ENCODE measurements at regions not wholly inside any gene's neighbourhood (a gene's known extent, or its start where the extent isn't known, plus 50 kb on each side); places are given as distances from the start of the nearest gene placed in this dataset.

GRCh38 chr7:26511866-26512265 lies 220.2 kb downstream of the SNX10 start:
- H3K36me3 ChIP-seq (ENCODE audit: control insufficient read depth, insufficient read depth, low read length) = no peaks in the 10 kb centered on the region
- no peak for FAIRE-seq
- H2AFZ ChIP-seq (ENCODE audit: low read depth, low read length) = 0 out of 2 replicates have a peak overlapping the region, but pooled peaks have one; percentile 38
- no peak overlapping the region for H3K4me3 ChIP-seq
- ChIA-PET CTCF (ENCODE audit: low intra/inter-chr PET ratio) (no interaction called here), POLR2A (no interaction called here)
- no peaks in the 10 kb centered on the region for H3K9me3 ChIP-seq (replicated peaks; ENCODE audit: control insufficient read depth, insufficient read depth, low read depth, low read length)
- H3K4me1 ChIP-seq (replicated peaks in 1 of 2; ENCODE audit: control insufficient read depth in 2 of 2, insufficient read depth in 2 of 2, low read length in 2 of 2) = peaks cover 23 to 31% of the 10 kb centered on the region in 2 experiments
- peaks cover 11 to 12% of the 10 kb centered on the region in 2 experiments; a peak in 4 of 5 replicates for H3K27me3 ChIP-seq (ENCODE audit: control insufficient read depth in 2 of 2, insufficient read depth in 2 of 2, low read length in 2 of 2)
- 12% methylated on average over 6 of the region's 6 CpGs for WGBS (ENCODE audit: insufficient coverage, low coverage, missing lambda C conversion rate)
- H3K4me2 ChIP-seq (ENCODE audit: insufficient read depth, low read length) = no peak overlapping the region
- in situ Hi-C loops (cut with MboI) (loop anchor here (25.0 kb wide), 2 partner anchors 625 to 650 kb away; partner anchors contain the start of genes HOXA10, HOXA3, HOXA7 and HOXA9), intact Hi-C loops (cut with micrococcal nuclease) (no loop called here)
- no peaks in the 10 kb centered on the region for H3K79me2 ChIP-seq (ENCODE audit: control insufficient read depth, insufficient read depth, low read length)
- BruUV-seq (replicated peaks) = no TSS peak
- no peak overlapping the region for H3K9ac ChIP-seq (ENCODE audit: insufficient read depth in 1 of 2, low read depth in 2 of 2, low read length in 2 of 2)
- no peaks in the 10 kb centered on the region for H3K9me1 ChIP-seq (ENCODE audit: control insufficient read depth, insufficient read depth, low read length)
- no peak for DNase-seq (ENCODE audit: extremely low read depth in 1 of 4, low spot score in 3 of 4)
- ATAC-seq = no peak
- H3K27ac ChIP-seq (ENCODE audit: extremely low read depth, low read depth, low read length) = no peak overlapping the region
- TF ChIP-seq TCF7L2 (IDR thresholded peaks at IDR 0.05; ENCODE audit: low read depth, low read length) = no peak
- no peak for TF ChIP-seq ZNF592 (IDR thresholded peaks at IDR 0.05)
- H4K20me1 ChIP-seq (replicated peaks; ENCODE audit: control insufficient read depth, insufficient read depth, low read length) = no peaks in the 10 kb centered on the region

All from K562 (cell line).